GM18858 (cell line): ENCODE measurements at regions not wholly inside any gene's neighbourhood (a gene's known extent, or its start where the extent isn't known, plus 50 kb on each side); places are given as distances from the start of the nearest gene placed in this dataset.
A peak's percentile ranks its signal among the peaks of the same experiment; 100 is the strongest.
"Not testable (repeated sequence)": the region's sequence is repeated elsewhere in the genome, so short reads cannot be mapped to it uniquely, and the experiment has no call there.

Experiments
- ATAC-seq: cut with Tn5 transposase; IDR thresholded peaks from one replicate; pipeline ENCODE4 v1.9.1; 2021; ENCODE audit not compliant: unreplicated experiment

DNA sequence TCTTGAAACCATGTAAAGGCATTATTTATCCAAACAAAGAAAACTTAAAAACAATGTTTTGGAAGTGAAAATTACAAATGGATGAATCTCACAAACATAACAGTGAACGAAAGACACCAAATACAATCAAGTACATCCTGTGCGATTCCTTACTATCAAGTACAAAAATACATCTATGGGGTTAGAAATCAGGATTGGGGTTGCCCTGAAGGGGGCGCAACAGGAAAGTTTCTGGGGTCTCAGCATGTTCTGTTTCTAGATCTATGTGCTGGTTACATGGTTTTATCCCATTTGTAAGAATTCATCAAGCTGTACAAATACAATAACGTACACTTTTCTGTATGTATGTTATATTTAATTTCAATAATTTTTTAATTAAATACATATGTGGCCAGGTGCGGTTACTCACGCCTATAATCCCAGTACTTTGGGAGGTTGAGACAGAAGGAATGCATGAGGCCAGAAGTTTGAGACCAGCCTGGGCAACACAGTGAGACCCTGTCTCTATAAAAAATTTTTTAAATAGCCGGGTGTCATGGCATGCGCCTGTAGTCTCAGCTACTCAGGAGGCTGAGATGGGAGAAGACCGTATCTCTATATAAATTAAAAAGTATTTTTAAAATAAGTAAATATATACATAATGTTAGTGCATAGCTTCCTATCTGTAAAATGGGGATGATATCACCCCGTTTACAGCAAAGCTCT lies 121.5 kb upstream of the SOD1 start:
- ATAC-seq: no peak

DNA sequence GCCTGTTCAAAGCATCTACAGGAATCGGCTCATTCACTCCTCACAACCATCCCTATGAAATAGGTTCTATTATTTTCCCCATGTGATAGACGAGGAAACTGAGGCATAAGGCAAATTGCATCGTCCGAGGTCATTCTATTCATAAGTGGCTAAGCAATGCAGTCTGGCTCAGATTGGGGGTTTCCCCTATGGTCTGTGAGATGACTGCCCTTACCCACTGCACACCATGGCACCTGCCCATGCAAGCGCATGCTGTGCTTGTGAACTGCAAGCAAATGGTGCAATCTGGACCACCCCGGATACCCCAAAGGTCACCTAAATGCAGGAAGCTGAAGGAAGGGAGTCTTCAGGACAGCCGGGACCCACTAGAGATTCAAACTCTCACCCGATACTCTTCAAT lies 123.4 kb upstream of the SOD1 start:
- ATAC-seq: no peak

DNA sequence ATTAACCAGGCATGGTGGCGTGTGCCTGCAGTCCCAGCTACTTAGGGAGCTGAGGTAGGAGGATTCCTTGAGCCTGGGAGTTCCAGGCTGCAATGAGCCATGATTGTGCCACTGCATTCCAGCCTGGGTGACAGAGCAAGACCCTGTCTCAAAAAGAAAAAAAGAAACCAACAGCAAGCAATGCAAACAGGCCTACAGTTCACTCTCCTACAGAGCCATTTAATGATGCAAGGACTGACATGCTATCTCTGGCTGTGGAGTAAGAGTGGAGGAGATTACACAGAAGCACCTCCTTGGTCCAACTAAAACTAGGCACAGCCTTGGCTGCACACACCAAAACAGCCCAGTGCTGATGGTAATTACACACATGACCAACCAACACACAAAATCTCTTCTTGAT lies 127.5 kb upstream of the SOD1 start:
- no peak for ATAC-seq

DNA sequence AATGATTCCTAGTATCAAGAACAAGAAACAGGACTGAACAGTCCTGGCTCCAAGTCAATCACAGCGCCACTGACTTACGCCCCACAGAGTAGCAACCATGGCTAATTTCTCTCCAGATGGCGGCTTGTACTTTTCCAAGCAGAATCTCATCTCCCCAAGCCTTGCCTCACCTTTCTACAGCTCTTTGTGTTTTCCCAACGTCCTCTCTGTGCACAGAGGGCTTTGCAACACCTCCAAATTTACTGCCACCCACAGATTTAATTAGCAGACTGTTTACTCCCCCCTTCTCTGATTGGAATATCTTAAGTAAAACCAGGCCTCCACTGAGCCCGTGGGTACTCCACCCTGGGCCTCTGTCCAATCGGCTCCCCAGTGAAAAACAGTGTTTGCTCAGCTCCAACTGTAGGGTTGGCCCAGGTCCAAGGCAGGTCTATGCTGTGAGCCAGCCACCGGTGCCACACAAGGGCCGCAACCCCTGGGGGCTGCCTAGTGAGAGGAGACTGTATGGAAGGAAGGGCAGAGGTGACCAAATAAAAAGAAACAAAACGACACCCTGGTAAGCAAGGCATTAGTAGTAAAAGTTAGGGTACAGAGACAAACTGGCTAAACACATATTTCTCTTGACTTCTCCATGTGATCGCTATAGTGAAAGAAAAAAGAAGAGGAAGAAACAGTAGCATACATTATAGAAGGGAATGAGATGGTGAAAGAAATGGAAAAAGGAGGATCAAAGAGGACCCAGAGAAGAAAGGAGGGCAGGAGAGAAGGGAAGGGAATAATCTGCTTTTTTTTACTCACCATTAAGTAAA lies 128.4 kb upstream of the SOD1 start:
- ATAC-seq: no peak

DNA sequence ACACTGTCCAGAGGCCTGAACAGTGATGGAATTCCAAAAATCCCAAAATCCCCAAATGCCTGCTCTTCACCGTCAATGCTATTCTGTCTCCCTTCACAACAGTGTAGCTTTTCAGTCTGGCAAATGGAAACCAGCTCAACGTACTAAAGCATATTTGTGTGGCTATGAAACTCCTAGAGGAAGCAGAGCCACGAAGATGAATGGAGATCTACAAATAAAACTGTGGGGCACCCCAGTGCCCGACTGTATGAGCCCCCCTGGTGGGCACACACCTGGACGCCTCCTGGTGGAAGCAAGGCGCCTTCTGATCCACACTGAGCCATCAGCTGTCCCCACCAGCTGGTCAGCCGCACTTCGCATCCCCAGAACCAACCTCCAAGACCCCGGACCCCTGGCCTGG lies 129.1 kb upstream of the SOD1 start:
- no peak for ATAC-seq

DNA sequence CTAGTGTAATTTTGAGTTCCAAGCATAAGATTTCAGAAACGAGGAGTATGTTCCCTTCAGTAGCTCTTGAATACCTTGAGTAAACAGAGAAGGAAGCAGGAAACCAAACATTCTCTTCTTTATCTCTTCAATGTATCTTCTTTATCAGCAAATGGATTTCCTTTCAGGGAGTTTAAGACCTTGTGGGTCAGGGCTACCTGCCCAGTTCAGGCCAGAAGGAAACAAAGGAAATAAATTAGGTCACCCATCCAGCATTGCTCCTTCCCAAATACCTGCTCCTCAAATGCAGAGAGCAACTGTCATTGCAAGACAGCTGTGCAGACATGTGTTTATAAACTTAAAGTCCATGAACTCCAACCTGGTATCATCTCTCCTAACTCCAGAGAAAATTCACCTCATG lies 130.1 kb upstream of the SOD1 start:
- ATAC-seq: no peak

DNA sequence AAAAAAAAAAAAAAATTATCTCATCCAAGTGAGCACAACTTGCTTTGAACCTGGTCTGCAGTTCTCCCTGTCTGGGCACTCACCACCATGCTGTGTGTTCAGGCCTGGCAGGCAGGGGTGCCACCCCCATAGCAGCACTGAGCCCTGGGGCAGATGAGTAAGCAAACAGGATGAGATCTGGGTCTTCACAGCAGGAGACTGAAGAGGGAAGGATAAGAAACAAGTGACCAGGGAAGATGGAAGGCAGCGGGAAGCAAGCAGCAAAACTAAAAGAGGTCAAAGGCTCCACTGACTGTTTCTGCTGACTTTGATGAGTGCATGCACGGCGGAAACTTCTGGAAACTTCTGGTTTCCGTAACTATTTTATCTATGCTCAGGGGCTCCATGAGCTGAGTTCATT lies 133.5 kb upstream of the SOD1 start:
- ATAC-seq: no peak

DNA sequence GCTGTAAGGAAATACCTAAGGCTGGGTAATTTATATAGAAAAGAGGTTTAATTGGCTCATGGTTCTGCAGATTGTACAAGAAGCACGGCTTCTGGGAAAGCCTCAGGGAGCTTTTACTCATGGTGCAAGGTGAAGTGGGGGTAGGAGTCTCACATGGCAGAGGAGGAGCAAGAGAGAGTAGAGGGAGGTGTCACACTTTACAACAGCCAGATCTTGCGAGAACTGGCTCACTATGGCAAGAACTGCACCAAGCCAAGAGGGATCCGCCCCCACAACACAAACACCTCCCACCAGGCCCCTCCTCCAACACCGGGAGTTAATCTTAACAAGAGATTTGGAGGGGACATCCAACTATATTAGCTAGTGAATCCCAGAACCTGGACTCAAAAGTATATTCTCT lies 135.4 kb upstream of the SOD1 start:
- no peak for ATAC-seq

DNA sequence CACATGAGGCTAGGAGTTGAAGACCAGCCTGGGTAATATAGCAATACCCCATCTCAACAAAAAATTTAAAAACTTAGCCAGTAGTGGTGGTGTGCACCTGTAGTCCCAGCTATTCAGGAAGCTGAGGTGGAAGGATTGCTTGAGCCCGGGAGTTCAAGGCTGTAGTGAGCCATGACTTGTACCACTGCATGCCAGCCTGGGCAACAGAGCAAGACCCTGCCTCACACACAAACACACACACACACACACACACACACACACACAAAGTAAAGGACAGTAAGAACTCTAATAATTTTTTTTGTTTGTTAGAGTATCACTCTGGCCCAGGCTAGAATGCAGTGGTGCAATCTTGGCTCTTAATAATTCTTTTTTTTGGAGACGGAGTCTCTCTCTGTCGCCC lies 138.0 kb upstream of the SOD1 start:
- no peak for ATAC-seq

DNA sequence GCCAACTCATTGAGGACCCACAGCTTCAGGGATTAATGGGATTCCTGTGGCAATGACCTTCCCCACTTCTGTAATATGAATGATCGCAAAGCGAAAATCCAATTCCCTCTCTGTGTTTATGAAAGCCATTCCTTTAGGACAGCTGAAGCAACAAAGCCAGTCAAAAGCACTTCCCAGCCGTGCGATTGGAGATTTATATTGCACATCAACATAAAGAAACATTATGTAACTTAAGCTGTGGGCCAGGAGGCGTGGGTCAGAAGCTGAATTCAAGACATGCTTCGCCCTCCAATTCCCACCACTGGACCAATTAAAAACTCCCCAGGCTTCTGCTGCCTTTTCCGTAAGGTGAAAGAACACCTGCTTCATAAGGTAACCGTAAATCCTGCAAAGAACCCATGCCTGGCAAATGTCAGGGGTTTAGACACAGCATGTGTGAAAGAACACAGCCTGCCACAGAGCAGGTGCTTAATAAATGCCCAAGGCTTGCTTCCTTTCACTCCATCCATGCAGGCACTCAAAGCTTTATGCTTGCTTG lies 138.9 kb upstream of the SOD1 start:
- ATAC-seq: no peak

DNA sequence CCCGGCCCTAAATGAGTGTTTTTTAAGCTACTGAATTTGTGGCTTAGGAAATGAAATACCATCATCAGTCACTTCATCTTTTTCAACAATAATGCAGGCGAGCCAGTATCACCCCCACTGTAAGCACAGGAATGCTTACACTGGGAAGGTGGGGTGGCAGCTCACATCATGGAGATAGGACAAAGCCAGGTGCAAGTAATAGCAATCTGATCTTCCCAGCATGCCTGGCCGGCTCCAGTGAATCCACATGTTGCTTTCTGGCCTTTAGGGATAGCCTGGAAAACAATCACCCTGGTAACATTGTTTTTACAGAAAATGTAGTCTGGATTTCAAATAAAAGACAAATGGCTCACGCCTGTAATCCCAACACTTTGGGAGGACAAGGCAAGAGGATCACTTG lies 140.9 kb upstream of the SOD1 start:
- ATAC-seq: no peak

DNA sequence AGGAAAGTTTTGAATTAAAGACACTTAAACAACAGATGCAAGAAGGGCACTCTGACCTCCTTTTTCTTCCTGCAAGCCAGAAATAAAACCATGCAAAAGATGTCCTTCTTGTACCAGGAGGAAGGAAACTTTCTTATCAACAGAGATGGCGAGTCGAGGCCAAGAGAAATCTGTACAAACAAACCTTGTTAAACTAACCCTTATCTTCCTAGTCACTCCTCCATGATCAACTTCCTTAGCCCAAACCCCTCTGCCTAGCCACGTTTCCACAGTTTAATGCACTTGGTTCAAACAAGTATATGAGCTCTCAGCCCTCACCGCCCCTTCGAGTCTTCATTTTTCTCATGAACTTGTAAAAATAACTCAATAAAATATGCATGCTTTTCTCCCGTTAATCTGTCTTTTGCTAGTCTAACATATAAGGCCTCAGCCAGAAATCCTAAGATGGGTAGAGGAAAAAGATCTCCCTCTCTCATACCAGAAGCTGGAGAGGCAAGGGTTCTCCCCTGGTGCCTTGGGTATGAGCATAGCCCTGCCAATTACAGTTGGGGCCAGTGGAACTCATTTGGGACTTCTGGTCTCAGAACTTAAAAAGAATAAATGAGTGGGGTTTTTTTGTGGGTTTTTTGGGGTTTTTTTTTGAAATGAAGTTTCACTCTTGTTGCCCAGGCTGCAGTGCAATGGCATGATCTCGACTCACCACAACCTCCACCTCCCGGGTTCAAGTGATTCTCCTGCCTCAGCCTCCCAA lies 141.7 kb upstream of the SOD1 start:
- ATAC-seq: no peak

DNA sequence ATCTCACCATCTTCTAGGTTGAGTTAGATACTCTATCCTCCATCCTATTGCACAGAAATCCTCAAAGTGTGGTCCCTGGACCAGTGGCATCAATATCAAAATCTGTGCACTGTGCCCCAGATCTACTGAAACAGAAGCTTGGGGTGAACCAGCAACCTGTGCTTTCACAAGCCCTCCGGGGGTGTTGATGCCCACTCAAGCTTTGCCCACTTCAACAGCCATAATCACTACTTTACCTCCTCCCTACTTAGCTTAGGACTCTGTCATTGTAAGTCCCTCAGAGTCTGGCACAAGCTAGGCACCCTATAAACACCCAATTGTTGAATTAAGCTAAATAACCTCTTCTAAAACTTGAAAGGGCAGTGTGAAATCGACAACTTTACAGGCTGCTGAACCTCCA lies 144.2 kb upstream of the SOD1 start:
- no peak for ATAC-seq

DNA sequence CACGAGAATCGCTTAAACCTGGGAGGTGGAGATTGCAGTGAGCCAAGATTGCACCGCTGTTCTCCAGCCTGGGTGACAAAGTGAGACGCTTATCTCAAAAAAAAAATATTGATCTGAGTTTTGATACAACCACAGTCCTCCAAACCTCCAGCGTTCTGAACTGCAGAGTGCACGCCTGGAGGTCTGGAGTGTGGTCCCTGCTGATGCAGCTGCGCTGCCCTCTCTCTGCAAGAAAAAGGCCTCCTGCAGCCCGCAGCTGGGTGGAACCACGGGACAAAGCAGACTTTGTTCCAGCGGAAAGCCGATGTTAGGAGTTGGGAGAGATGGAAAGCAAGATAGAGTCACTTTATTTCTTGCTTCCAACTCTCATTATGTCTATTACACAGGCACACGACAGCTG lies 144.9 kb upstream of the SOD1 start:
- no peak for ATAC-seq

DNA sequence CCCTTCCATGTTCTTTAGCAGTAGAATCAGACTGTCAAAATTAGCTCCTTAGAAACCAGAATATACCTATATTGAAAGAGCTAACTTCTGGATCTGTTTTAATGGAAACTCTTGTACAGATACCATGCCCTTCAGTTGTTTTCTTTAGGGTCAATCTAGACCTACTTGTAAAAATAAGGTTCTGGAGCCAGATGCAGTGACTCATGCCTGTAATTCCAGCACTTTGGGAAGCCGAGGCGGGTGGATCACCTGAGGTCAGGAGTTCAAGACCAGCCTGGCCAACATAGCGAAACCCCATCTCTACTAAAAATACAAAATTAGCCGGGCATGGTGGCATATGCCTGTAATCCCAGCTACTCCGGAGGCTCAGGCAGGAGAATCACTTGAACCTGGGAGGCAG lies 146.0 kb upstream of the SOD1 start:
- ATAC-seq: not testable (repeated sequence)

DNA sequence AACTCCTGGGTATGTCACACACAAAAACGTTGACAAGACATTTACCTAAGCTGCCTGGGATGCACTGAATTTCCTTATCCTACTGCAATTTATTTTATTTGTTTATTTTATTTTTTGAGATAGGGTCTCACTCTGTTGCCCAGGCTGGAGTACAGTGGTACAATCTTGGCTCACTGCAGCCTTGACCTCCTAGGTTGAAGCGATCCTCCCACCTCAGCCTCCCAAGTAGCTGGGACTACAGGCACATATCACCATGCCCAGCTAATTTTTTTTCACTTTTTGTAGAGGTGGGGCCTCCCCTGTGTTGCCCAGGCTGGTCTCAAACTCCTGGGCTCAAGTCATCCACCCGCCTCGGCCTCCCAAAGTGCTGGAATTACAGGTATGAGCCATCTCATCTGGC lies 147.5 kb upstream of the SOD1 start:
- not testable (repeated sequence) for ATAC-seq

DNA sequence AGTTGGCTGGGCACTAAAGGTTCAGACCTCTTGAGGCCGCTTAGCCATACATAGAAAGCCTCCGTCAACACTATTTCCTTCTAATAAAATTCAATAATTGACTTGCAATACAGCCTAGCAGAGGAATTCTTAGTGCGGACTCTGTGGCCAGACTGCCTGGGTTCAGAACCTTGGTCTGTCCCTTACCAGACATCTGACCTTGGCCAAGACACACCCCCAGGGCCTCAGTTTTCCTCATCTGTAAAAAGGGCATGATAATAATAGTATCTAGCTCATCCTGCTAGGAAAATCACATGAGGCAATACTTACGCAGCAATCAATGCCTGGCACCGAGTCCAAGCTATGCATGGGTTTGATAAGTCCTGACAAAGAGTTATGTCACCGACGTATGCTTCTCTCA lies 148.2 kb upstream of the SOD1 start:
- ATAC-seq: no peak

DNA sequence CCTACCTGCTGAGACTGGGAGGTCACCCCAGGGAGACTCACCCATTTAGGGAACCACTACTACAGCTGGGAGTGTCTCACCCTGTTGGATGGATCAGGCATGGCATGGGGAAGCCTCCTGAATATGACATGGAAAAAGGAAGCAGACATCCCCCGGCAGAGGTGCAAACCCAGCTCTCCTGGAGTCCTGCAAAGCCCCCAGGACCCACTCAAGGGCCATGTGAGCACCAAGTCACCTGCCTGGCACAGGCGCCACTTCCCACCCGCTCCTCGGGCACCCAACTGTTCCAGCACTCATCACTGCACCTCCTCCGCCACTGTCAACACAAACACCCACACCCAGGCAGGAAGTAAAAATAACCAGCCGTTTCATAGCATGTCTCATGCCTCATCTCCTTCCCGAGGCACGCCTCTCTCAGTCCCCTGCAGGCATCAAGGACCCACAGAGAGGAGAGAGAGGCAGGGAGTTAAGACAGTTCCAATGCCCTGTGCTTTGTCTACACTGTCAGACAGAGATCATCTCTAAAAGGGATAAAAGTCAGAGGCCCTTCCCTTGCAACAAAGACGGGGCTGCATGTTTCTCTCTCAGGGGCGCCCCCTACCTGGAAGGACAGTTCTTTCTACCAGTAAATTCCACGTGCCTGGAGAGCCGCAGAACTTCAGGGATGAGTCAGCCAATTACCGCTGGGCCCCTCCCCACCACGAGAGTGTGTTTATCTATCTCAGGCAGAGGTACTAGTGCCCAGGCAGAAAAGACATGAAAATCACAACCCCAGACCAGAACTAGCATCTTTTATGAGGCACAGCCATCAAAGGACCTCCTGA lies 150.1 kb upstream of the SOD1 start:
- peak; percentile 37 for ATAC-seq

DNA sequence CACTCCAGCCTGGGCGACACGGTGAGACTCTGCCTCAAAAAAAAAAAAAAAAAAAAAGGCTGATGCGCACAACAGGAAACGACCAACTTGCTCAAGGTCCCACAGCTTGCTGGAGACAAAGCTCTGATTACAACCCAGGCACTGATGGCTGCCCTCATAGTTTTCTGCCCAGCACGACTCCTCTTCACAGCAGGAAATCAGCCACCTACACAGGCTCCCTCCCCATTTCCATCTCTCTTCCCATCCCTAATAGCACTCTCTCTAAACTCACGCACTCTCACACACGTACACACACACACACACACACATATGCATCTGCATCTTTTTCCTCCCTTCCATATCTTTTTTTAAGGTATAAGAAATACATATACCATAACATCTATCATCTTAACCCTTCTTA lies 153.5 kb upstream of the SOD1 start:
- ATAC-seq: no peak

DNA sequence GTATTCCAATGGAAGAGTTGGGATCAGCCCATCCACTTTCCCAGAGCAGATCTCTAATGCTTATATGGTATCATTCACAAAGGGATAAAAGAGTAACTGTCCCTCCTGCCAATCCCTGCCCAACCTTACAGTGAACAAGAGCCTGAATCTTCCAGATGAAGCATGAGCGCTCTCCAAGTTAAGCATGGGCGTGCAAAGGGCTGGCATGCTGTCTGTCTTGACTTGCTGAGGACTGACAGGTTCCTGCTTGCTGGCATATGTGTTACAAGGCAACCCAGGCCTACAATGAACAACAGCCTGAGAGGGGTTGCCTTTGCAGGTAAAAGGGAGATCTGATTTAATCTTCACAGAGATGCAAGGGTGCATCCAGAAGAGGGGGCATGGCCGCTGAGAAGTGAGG lies 155.6 kb upstream of the SOD1 start:
- no peak for ATAC-seq

DNA sequence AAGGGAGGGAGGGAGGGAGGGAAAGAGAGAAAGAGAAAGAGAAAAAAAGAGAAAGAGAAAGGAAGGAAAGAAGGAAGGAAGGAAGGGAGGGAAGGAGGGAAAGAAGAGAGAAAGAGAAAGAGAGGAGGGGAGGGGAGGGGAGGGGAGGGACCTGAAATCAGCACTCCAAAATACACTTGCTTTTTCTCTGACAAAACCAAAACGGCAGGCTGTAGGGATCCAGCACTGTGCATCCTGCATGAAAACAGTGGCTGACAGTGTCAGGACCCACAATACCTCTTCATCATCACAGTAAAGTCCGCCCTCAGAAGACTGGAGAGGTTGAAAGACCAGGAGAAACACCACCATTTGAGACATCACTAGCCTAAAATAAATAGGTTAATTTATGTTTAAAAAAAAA lies 156.0 kb upstream of the SOD1 start:
- no peak for ATAC-seq
